IPS-18a (cell line): ENCODE measurements at regions not wholly inside any gene's neighbourhood (a gene's known extent, or its start where the extent isn't known, plus 50 kb on each side); places are given as distances from the start of the nearest gene placed in this dataset.
"Not testable (repeated sequence)": the region's sequence is repeated elsewhere in the genome, so short reads cannot be mapped to it uniquely, and the experiment has no call there.

ENCODE experiments used
- H3K27ac ChIP-seq: one replicate; pipeline ENCODE4 v1.5.1; 2013; ENCODE audit warnings: low read length
- H3K27me3 ChIP-seq: one replicate; pipeline ENCODE4 v1.6.1; 2013; ENCODE audit warnings: mild to moderate bottlenecking, low read length; ENCODE audit not compliant: control insufficient read depth, insufficient read depth
- H3K36me3 ChIP-seq: one replicate; pipeline ENCODE4 v1.6.1; 2013; ENCODE audit warnings: low read depth, low read length; ENCODE audit not compliant: control insufficient read depth
- H3K4me1 ChIP-seq: one replicate; pipeline ENCODE4 v1.6.1; 2013; ENCODE audit warnings: low read depth, low read length; ENCODE audit not compliant: control insufficient read depth
- H3K4me3 ChIP-seq: one replicate; pipeline ENCODE4 v1.5.1; 2013; ENCODE audit warnings: low read length
- H3K9ac ChIP-seq: one replicate; pipeline ENCODE4 v1.6.1; 2013; ENCODE audit warnings: mild to moderate bottlenecking, low read length, moderate library complexity
- H3K9me3 ChIP-seq: one replicate; pipeline ENCODE4 v1.6.1; 2013; ENCODE audit warnings: low read depth, low read length; ENCODE audit not compliant: control insufficient read depth

DNA sequence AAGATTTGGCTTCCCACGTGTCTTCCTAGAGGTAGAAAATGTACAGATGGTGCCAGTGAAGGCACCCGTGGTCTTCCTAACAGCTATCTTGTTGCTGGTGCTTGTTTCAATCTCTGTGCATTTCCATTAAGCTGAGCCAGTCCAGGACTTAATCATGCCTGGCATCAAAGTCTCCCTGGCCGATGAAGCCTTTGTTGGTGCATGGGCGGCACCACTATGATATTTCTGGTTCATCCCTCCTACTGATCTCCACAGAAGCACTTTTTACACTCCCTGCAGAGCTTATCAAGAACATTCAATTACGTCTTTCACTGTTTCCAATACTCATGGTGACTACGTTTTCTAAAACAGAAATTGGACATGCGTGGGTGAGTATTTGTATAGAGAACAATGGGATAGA is 128.4 kb downstream of the TTC8 start:
- Histone ChIP-seq H3K27ac (no peak overlapping the region), H3K27me3 (no peaks in the 10 kb centered on the region), H3K36me3 (no peaks in the 10 kb centered on the region), H3K4me1 (no peaks in the 10 kb centered on the region), H3K9me3 (no peaks in the 10 kb centered on the region), H3K4me3 (no peak overlapping the region), H3K9ac (no peak overlapping the region)

DNA sequence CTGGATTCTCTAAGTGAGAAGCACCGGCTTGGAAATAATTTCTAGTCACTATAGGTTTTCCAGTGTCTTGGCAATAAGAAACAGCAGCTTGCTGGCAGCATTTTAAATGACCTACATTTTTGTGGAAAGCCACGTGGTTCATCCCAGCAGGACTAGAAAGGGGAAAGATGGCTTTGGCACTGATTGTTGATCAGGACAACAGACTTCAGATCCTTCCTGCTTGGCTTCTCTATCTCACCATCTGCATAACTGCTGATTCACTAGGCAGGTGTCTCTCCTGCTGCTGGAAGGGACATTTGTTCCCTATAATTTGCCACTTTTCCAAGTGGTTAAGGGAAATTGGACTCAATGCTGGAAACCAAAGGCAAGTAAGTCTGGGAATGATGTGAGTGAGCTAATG is 131.0 kb downstream of the TTC8 start:
- H3K36me3 ChIP-seq = no peaks in the 10 kb centered on the region
- H3K4me1 ChIP-seq = no peaks in the 10 kb centered on the region
- H3K9me3 ChIP-seq = no peaks in the 10 kb centered on the region
- no peak overlapping the region for H3K4me3 ChIP-seq
- H3K27ac ChIP-seq = no peak overlapping the region
- H3K27me3 ChIP-seq = no peaks in the 10 kb centered on the region
- no peak overlapping the region for H3K9ac ChIP-seq

DNA sequence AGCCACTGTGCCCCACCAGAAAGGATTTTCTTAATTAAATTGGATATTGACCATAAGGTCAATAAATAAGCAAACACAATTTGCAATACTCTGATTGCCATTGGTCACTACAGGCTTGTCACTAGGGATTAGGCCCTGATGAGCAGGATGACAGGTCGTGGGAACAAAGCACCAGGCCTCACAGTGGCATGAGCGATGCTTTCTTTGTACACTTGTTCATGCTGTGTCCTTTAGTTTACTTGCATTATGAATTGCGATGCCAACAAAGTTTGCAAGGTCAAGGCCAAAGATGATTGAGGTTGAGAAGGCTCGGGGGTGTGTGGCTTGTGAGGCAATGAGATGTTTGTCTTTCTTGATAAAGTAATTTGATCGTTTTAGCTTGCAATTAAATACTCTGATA is 136.0 kb downstream of the TTC8 start:
- Histone ChIP-seq H3K27ac (no peak overlapping the region), H3K27me3 (no peaks in the 10 kb centered on the region)

DNA sequence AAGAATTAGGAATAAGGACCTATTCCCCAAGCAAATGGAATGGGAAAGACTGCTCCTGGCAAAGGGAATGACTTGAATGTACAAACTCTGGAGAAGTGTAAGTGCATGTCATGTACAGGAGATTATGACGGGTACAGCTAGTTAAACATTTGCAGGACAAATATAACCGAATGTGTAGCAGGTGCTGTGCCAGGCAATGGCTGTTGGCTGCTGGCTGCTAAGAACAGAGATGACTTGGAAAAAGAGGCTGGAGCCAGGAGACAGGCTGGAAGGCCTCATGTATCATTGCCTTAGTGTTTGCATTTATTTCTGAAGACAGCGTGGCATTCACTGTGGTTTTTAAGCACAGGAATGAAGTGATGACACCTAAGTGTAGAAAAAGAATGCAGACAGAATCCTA is 136.8 kb downstream of the TTC8 start:
- Histone ChIP-seq H3K27me3 (no peaks in the 10 kb centered on the region), H3K9me3 (no peaks in the 10 kb centered on the region), H3K27ac (no peak overlapping the region), H3K4me1 (no peaks in the 10 kb centered on the region), H3K4me3 (no peak overlapping the region), H3K9ac (no peak overlapping the region), H3K36me3 (no peaks in the 10 kb centered on the region)

More for the DNA sequence above, 136.0 kb downstream of the TTC8 start:
- H3K4me1 ChIP-seq = no peaks in the 10 kb centered on the region
- no peak overlapping the region for H3K9ac ChIP-seq
- H3K4me3 ChIP-seq = no peak overlapping the region
- no peaks in the 10 kb centered on the region for H3K36me3 ChIP-seq
- H3K9me3 ChIP-seq = no peaks in the 10 kb centered on the region

DNA sequence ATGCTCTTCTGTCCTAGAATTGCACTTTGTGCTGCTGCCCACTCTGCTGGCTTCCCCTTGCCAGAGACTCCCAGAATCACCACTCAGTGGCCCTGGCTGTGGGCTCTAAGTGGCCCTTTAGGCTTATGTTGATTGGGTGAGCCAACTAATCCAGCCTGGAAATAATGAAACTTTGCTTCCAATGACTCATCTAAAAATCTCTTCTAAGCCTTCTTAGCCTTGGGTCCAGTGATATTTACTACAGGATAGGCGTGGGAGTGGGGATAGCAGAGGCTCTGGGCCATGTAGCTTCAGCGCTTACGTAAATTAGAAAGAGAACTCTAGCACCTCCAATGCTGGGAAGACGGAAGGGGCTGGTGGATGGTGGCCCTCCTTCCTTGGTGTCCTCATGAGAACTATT is 137.9 kb downstream of the TTC8 start:
- H3K4me1 ChIP-seq = no peaks in the 10 kb centered on the region
- H3K27me3 ChIP-seq = no peaks in the 10 kb centered on the region
- H3K36me3 ChIP-seq = no peaks in the 10 kb centered on the region
- H3K4me3 ChIP-seq = no peak overlapping the region
- H3K27ac ChIP-seq = no peak overlapping the region
- no peak overlapping the region for H3K9ac ChIP-seq
- H3K9me3 ChIP-seq = no peaks in the 10 kb centered on the region

DNA sequence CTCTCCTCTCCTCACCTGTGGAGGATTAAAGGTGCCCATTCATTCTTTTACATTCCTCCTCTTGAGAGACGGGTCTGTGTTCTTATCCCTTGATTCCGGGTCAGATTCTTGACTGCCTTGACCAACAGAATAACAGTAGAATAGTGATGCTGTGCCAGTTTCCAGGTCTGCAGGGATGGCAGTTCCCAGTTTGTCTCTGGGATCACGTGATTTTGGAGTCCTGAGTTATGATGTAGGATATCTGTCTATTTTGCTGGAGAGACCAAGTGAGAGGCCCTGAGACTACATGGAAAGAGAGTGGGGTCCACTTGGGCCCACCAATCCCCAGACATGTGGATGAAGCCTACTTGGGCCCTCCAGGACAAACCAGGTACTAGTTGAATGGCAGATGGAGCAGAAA is 142.8 kb downstream of the TTC8 start:
- Histone ChIP-seq H3K36me3 (no peaks in the 10 kb centered on the region), H3K27me3 (no peaks in the 10 kb centered on the region), H3K4me3 (no peak overlapping the region), H3K27ac (no peak overlapping the region), H3K9ac (no peak overlapping the region), H3K9me3 (no peaks in the 10 kb centered on the region), H3K4me1 (no peaks in the 10 kb centered on the region)

DNA sequence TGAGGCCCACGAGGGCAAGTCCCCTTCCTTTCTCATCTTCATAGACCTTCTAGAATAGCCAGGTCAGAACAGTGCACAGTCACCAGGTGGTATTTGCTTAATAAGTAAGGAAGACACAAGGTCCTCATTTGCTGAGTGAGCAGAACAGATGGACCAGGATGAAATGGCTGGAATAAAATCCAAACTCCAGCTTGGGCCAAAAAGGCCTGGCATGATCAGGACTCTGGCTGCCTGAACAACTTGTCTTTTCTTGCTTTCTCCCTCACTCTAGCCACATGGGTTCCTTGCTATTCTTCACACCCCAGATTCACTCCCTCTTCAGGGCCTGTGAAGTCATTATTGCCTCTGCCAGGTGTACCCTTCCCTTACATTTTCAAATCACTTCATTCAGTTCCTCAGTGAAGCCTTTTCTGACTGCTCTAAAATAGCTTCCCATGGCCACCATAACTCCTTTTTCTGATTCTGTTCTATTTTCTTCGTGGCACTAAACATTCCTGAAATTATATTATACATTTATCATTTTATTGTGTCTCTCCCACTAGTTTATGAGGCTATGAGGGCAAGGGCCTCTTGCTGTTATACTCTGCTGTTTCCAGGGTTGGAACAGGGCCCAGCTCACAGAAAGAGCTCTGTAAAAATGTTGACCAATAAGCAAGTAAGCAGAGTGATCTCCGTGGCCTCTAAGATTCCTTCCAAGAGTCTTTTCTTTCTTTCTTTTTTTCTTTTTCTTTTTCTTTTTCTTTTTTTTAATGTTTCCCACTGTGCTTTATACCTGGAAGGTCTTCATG is 150.8 kb downstream of the TTC8 start:
- Histone ChIP-seq H3K9me3 (no peaks in the 10 kb centered on the region), H3K4me3 (no peak overlapping the region), H3K27me3 (no peaks in the 10 kb centered on the region), H3K4me1 (no peaks in the 10 kb centered on the region), H3K27ac (no peak overlapping the region), H3K9ac (no peak overlapping the region), H3K36me3 (no peaks in the 10 kb centered on the region)

DNA sequence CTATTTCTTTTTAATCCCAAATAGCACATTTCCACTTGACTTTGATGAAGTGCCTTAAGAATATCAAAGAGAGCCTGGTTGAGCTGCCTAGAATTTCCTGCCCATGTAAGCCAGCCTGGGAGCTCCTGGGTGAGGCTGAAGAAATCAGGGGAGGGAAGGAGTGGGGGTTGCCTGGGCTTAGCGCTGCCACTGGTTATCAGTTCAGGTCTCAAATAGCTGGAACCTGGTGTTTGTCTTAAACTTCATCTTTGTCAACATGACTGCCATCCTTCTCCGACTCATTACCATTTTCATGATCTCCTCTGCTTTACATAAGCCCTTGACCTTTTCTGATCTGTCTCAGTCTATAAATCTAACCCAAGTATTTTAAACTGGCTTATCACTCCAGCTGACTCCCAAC is 151.5 kb downstream of the TTC8 start:
- Histone ChIP-seq H3K9ac (no peak overlapping the region), H3K27me3 (no peaks in the 10 kb centered on the region), H3K36me3 (no peaks in the 10 kb centered on the region), H3K9me3 (no peaks in the 10 kb centered on the region), H3K4me1 (no peaks in the 10 kb centered on the region), H3K4me3 (no peak overlapping the region), H3K27ac (no peak overlapping the region)

DNA sequence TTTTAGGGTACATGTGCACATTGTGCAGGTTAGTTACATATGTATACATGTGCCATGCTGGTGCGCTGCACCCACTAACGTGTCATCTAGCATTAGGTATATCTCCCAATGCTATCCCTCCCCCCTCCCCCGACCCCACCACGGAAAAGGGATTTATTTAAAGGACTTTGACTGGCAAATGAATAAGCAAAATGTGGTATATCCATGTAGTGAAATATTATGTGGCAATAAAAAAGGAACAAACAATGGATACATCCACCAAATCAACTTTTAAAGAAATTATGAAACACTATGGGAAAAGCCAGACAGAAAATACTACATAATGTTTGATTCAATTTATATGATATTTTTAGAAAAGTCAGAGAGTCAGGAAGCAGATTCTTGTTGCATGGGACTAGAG is 156.5 kb downstream of the TTC8 start:
- not testable (repeated sequence) for H3K27ac ChIP-seq, H3K4me3 ChIP-seq, H3K36me3 ChIP-seq, H3K4me1 ChIP-seq, H3K9me3 ChIP-seq, H3K27me3 ChIP-seq, H3K9ac ChIP-seq

DNA sequence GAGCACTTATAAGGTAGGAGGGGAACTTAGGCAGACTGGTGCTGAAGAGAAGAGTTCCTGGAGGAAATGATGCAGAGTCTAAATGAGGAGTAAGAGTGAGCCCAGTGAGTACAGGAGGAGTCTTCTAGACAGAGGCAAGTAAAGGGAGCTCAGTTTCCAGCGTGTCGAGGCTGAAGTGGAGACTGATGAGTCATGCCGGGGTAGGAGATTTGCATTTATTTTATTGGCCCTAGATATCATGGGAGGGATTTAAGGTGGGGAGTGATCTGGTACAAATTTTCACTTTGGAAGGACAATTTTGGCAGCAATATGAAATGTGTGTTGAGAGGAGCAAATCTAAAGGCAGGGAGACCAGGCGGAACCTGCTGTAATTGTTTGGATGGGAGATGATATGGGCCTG is 157.5 kb downstream of the TTC8 start:
- Histone ChIP-seq H3K27ac (no peak overlapping the region), H3K9ac (no peak overlapping the region), H3K27me3 (no peaks in the 10 kb centered on the region), H3K9me3 (no peaks in the 10 kb centered on the region), H3K36me3 (no peaks in the 10 kb centered on the region), H3K4me1 (no peaks in the 10 kb centered on the region), H3K4me3 (no peak overlapping the region)

DNA sequence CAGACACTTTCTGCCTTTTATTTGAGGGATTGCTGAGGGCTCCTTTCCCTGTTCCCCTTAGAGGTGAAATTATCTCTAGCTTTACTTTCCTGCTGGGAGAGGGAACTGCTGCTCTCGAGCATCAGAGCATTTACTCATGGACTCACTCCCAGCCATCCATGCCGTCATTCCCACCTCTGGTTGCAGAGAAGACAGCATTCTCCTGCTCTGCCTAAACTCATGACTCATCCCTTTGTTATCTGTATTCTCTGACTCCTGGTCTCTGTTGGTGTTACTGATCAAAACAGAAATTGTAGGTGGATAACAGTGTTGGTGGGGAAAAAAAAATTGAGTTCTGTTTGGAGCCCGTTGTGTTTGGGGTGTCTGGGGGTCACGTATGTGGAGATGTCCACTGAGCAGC is 159.3 kb downstream of the TTC8 start:
- Histone ChIP-seq H3K27ac (no peak overlapping the region), H3K9me3 (no peaks in the 10 kb centered on the region), H3K4me1 (no peaks in the 10 kb centered on the region), H3K27me3 (no peaks in the 10 kb centered on the region), H3K36me3 (no peaks in the 10 kb centered on the region), H3K4me3 (no peak overlapping the region), H3K9ac (no peak overlapping the region)

DNA sequence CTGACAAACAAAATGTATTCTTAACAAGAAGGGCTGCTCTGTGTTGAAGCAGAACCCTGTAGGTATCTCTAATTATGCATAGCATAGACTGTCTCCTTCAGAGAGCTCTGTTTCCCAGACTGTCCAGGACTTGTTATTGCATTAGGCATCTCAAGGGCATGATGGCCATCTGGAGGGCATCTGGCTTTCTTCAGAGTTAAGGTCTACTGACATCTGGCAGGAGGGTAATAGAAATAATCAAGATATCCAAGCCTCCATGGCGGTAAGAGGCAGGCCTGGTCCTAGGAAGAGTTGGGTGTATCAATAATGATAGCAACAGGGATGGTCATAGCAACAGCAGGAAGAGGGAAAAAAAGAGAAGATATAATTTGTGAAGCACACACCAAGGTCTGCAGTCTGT is 161.2 kb downstream of the TTC8 start:
- H3K27ac ChIP-seq = no peak overlapping the region
- no peaks in the 10 kb centered on the region for H3K36me3 ChIP-seq
- no peaks in the 10 kb centered on the region for H3K4me1 ChIP-seq
- H3K9ac ChIP-seq = no peak overlapping the region
- no peaks in the 10 kb centered on the region for H3K27me3 ChIP-seq
- no peaks in the 10 kb centered on the region for H3K9me3 ChIP-seq
- H3K4me3 ChIP-seq = no peak overlapping the region
